ENCODE measurements at regions not wholly inside any gene's neighbourhood (a gene's known extent, or its start where the extent isn't known, plus 50 kb on each side); places are given as distances from the start of the nearest gene placed in this dataset.
"Not testable (repeated sequence)": the region's sequence is repeated elsewhere in the genome, so short reads cannot be mapped to it uniquely, and the experiment has no call there.

GRCh38 chr5:104326966-104327365, 764.4 kb upstream of the NUDT12 start:
- H3K36me3 ChIP-seq, result no peaks in the 10 kb centered on the region
- H3K4me1 ChIP-seq, result no peaks in the 10 kb centered on the region
- no peaks in the 10 kb centered on the region for H3K9me3 ChIP-seq
- no peak for DNase-seq (ENCODE audit: low spot score in 2 of 2)
- no peak for TF ChIP-seq CTCF (IDR thresholded peaks at IDR 0.05)
- no peaks in the 10 kb centered on the region for H3K27me3 ChIP-seq
- intact Hi-C loops (cut with DNase I), result no loop called here
- no peak overlapping the region for H3K27ac ChIP-seq
- H3K4me3 ChIP-seq, result no peak overlapping the region

- intact Hi-C loops (cut with DNase I), result no loop called here
- Histone ChIP-seq H3K9me3 (no peaks in the 10 kb centered on the region), H3K4me3 (no peak overlapping the region), H3K4me1 (no peaks in the 10 kb centered on the region), H3K27ac (no peak overlapping the region), H3K27me3 (no peaks in the 10 kb centered on the region), H3K36me3 (no peaks in the 10 kb centered on the region)
- no peak for TF ChIP-seq CTCF (IDR thresholded peaks at IDR 0.05)
- DNase-seq (ENCODE audit: low spot score in 2 of 2), result no peak
Measured at GRCh38 chr5:104325356-104325755, 762.8 kb upstream of the NUDT12 start.

GRCh38 chr5:104316676-104317075, 754.1 kb upstream of the NUDT12 start:
- H3K4me3 ChIP-seq; intact Hi-C loops (cut with DNase I); H3K27me3 ChIP-seq; H3K27ac ChIP-seq; H3K4me1 ChIP-seq; H3K9me3 ChIP-seq; DNase-seq (ENCODE audit: low spot score in 2 of 2); H3K36me3 ChIP-seq: not testable (repeated sequence)

- no peaks in the 10 kb centered on the region for H3K36me3 ChIP-seq
- no peak for TF ChIP-seq CTCF (IDR thresholded peaks at IDR 0.05)
- no peak for DNase-seq (ENCODE audit: low spot score in 2 of 2)
- no peak overlapping the region for H3K4me3 ChIP-seq
- peaks cover 0 to 5% of the 10 kb centered on the region in 2 donors for H3K9me3 ChIP-seq
- no peak overlapping the region for H3K27ac ChIP-seq
- intact Hi-C loops (cut with DNase I), result no loop called here
- H3K4me1 ChIP-seq, result no peaks in the 10 kb centered on the region
- H3K27me3 ChIP-seq, result no peaks in the 10 kb centered on the region
Measured at GRCh38 chr5:104312481-104312880, 749.9 kb upstream of the NUDT12 start.

GRCh38 chr5:104305602-104306001, 743.0 kb upstream of the NUDT12 start:
- TF ChIP-seq CTCF (IDR thresholded peaks at IDR 0.05), result no peak
- Histone ChIP-seq H3K36me3 (no peaks in the 10 kb centered on the region), H3K4me3 (no peak overlapping the region), H3K4me1 (no peaks in the 10 kb centered on the region), H3K9me3 (no peaks in the 10 kb centered on the region), H3K27ac (no peak overlapping the region), H3K27me3 (no peaks in the 10 kb centered on the region)
- intact Hi-C loops (cut with DNase I), result no loop called here
- DNase-seq (ENCODE audit: low spot score in 2 of 2), result no peak

GRCh38 chr5:104299998-104300706, 737.6 kb upstream of the NUDT12 start:
- Histone ChIP-seq H3K4me3 (no peak overlapping the region), H3K27me3 (no peaks in the 10 kb centered on the region), H3K9me3 (no peaks in the 10 kb centered on the region), H3K36me3 (no peaks in the 10 kb centered on the region), H3K27ac (no peak overlapping the region), H3K4me1 (no peaks in the 10 kb centered on the region)
- no peak for DNase-seq (ENCODE audit: low spot score in 2 of 2)
- TF ChIP-seq CTCF (IDR thresholded peaks at IDR 0.05), result no peak
- intact Hi-C loops (cut with DNase I), result no loop called here

All from ascending aorta (tissue), 2 donors.